DND-41 (cell line): ENCODE measurements at regions not wholly inside any gene's neighbourhood (a gene's known extent, or its start where the extent isn't known, plus 50 kb on each side); places are given as distances from the start of the nearest gene placed in this dataset.

ENCODE experiments used
- ATAC-seq: fragments of 200-7000 bp; cut with Tn5 transposase; 3 replicates; pipeline ENCODE4 v1.9.1; 2021; ENCODE audit warnings: low read depth; ENCODE audit not compliant: insufficient read depth
- DNase-seq: peaks from one replicate; pipeline ENCODE4 v3.0.0-alpha.2; 2020
- H2AFZ ChIP-seq: 2 replicates; pipeline ENCODE4 v1.6.0; 2012; ENCODE audit warnings: low read depth, low read length
- H3K27ac ChIP-seq: 2 replicates; pipeline ENCODE4 v1.5.1; 2012; ENCODE audit warnings: low read length, inconsistent platforms
- H3K27me3 ChIP-seq: fragments of 200-600 bp; sonication (generic); 2 replicates; pipeline ENCODE4 v1.6.0; 2012; ENCODE audit warnings: low read length, mild to moderate bottlenecking, inconsistent platforms; ENCODE audit not compliant: insufficient read depth, poor library complexity
- H3K36me3 ChIP-seq: 2 replicates; pipeline ENCODE4 v1.5.1; 2012; ENCODE audit warnings: low read length, inconsistent platforms; ENCODE audit not compliant: insufficient read depth
- H3K4me1 ChIP-seq: 2 replicates; pipeline ENCODE4 v1.5.1; 2012; ENCODE audit warnings: mild to moderate bottlenecking, low read length; ENCODE audit not compliant: insufficient read depth
- H3K4me2 ChIP-seq: 2 replicates; pipeline ENCODE4 v1.6.0; 2012; ENCODE audit warnings: mild to moderate bottlenecking, moderate library complexity, low read length, inconsistent platforms; ENCODE audit not compliant: insufficient read depth
- H3K4me3 ChIP-seq, 2 experiments: fragments of 200-600 bp in 1 of 2; shearing (Covaris generic) in 1 of 2; 2 replicates each; pipeline ENCODE4 v1.5.1; 2012 to 2016; ENCODE audit warnings: inconsistent platforms in 2 of 2, low read length in 2 of 2, mild to moderate bottlenecking in 2 of 2, low read depth in 1 of 2, moderate library complexity in 1 of 2
- H3K79me2 ChIP-seq: 2 replicates; pipeline ENCODE4 v1.6.0; 2012; ENCODE audit warnings: low read length, inconsistent platforms; ENCODE audit not compliant: insufficient read depth
- H3K9ac ChIP-seq: 2 replicates; pipeline ENCODE4 v1.6.0; 2012; ENCODE audit warnings: low read depth, mild to moderate bottlenecking, inconsistent platforms, low read length, moderate library complexity
- H3K9me3 ChIP-seq: 2 replicates; pipeline ENCODE4 v1.5.1; 2012; ENCODE audit warnings: low read length, moderate library complexity, mild to moderate bottlenecking, inconsistent platforms; ENCODE audit not compliant: insufficient read depth, severe bottlenecking
- H4K20me1 ChIP-seq: 2 replicates; pipeline ENCODE4 v1.6.0; 2012; ENCODE audit warnings: low read length; ENCODE audit not compliant: insufficient read depth
- CTCF ChIP-seq: IDR thresholded peaks from 2 replicates; pipeline ENCODE4 v1.5.1; 2012; ENCODE audit warnings: borderline replicate concordance, low read length, moderate library complexity, mild to moderate bottlenecking; ENCODE audit not compliant: poor library complexity, severe bottlenecking; ENCODE audit errors: extremely low read depth
- EZH2 ChIP-seq: IDR thresholded peaks from 3 replicates; pipeline ENCODE4 v1.6.1; 2012; ENCODE audit warnings: borderline replicate concordance, low read depth, mild to moderate bottlenecking, moderate library complexity, low read length, inconsistent platforms; ENCODE audit not compliant: severe bottlenecking

GRCh38 chr4:137448402-137448801 lies 83.9 kb downstream of the PCDH18 start:
- no peak overlapping the region for H2AFZ ChIP-seq
- H3K9me3 ChIP-seq = no peaks in the 10 kb centered on the region
- H3K27ac ChIP-seq = no peak overlapping the region
- no peaks in the 10 kb centered on the region for H4K20me1 ChIP-seq
- no peaks in the 10 kb centered on the region for H3K79me2 ChIP-seq
- no peak for TF ChIP-seq EZH2
- no peak for TF ChIP-seq CTCF
- DNase-seq (no peak), ATAC-seq (no peak)
- H3K4me1 ChIP-seq = no peaks in the 10 kb centered on the region
- no peaks in the 10 kb centered on the region for H3K36me3 ChIP-seq
- H3K27me3 ChIP-seq = no peaks in the 10 kb centered on the region
- no peak overlapping the region for H3K9ac ChIP-seq
- no peak overlapping the region for H3K4me3 ChIP-seq
- no peak overlapping the region for H3K4me2 ChIP-seq

- no peaks in the 10 kb centered on the region for H3K36me3 ChIP-seq
- H3K4me1 ChIP-seq = no peaks in the 10 kb centered on the region
- DNase-seq = no peak
- H4K20me1 ChIP-seq = no peaks in the 10 kb centered on the region
- H2AFZ ChIP-seq = no peak overlapping the region
- TF ChIP-seq EZH2 (no peak), CTCF (no peak)
- ATAC-seq = no peak
- no peaks in the 10 kb centered on the region for H3K9me3 ChIP-seq
- H3K27me3 ChIP-seq = no peaks in the 10 kb centered on the region
- H3K4me3 ChIP-seq = no peak overlapping the region
- H3K79me2 ChIP-seq = no peaks in the 10 kb centered on the region
- no peak overlapping the region for H3K27ac ChIP-seq
- H3K4me2 ChIP-seq = no peak overlapping the region
- H3K9ac ChIP-seq = no peak overlapping the region
These were observed 86.2 kb downstream of the PCDH18 start for GRCh38 chr4:137446071-137446470.

- Histone ChIP-seq H3K9me3 (no peaks in the 10 kb centered on the region), H3K27ac (no peak overlapping the region), H4K20me1 (no peaks in the 10 kb centered on the region), H3K36me3 (no peaks in the 10 kb centered on the region), H3K27me3 (no peaks in the 10 kb centered on the region), H3K4me2 (no peak overlapping the region), H3K79me2 (no peaks in the 10 kb centered on the region), H3K4me1 (no peaks in the 10 kb centered on the region), H3K4me3 (no peak overlapping the region), H2AFZ (no peak overlapping the region), H3K9ac (no peak overlapping the region)
- DNase-seq (no peak), ATAC-seq (no peak)
- TF ChIP-seq EZH2 (no peak), CTCF (no peak)
These were observed 89.1 kb downstream of the PCDH18 start for GRCh38 chr4:137443031-137443800.
